HG03139 (cell line): ENCODE measurements at regions not wholly inside any gene's neighbourhood (a gene's known extent, or its start where the extent isn't known, plus 50 kb on each side); places are given as distances from the start of the nearest gene placed in this dataset.
"Not testable (repeated sequence)": the region's sequence is repeated elsewhere in the genome, so short reads cannot be mapped to it uniquely, and the experiment has no call there.

Experiments used
- ATAC-seq: cut with Tn5 transposase; IDR thresholded peaks from one replicate; pipeline ENCODE4 v1.9.1; 2021; ENCODE audit not compliant: unreplicated experiment

DNA sequence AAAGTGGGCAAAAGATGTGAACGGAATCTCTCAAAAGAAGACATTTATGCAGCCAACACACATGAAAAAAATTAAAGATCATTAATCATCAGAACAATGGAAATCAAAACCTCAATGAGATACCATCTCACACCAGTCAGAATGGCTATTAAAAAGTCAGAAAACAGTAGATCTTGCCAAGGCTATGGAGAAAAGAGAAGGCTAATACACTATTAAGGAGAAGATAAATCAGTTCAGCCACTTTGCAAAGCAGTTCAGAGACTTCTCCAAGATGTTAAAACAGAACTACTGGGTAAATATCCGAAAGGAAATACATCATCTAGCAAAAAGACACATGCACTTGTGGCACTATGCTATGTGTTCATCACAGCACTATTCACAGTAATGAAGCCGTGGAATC is 388.2 kb upstream of the LUZP2 start:
- no peak for ATAC-seq

- no peak for ATAC-seq
Observed at GRCh38 chr11:24122291-24122690, 374.6 kb upstream of the LUZP2 start.

- ATAC-seq: no peak
Observed at GRCh38 chr11:24124876-24125275, 372.0 kb upstream of the LUZP2 start.

GRCh38 chr11:24131698-24132097 is 365.2 kb upstream of the LUZP2 start:
- ATAC-seq: no peak

- no peak for ATAC-seq
Observed at GRCh38 chr11:24132471-24132870, 364.4 kb upstream of the LUZP2 start.

DNA sequence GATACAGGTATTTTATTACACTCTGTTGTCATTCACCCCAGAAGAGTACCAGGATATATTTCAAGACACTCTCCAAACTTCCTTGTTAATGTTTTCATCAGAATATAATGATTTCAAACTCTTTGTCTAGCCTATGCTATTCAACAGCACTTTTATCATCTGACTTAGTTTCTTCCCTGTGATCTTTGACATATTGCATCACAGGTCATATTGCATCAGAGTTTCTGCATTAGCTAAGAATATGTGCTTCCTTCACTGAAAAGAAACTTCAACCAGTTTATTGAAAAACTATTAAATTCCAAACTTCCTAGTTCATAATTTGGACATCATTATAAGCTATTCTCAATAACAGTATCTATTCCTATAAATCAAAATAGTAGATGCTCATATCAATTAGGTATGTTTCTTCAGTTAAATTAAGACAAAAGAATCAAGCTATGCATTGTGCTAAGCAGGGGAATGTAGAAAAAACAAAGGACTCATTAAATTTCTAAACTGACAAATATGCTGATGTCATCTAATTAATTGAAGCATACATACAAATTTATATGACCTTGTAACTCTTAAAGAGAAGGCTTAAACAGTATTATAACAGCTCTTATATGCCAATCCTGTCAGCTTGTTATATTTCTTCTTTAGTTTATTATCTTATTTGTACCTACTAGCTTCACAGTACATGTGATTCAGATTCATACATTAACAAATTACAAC is 361.8 kb upstream of the LUZP2 start:
- no peak for ATAC-seq

DNA sequence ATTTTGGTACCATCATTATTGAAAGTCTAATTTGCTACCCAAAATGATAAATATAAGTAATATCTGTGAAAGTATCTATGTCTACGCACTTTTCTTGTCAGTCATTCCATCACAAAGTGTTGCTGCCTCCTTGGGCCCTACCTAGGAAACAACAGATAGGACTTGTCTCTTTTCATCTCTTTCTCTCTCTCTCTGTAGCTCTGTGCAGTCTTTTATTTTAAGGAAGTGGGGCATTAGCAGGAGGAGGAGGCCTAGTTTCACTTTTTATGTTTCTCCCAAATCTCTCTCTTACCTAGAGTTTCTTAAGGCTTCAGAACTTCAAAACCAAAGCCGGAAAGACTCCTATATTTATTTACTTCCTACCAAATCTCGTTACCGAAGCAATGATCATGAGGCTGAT is 354.8 kb upstream of the LUZP2 start:
- no peak for ATAC-seq

DNA sequence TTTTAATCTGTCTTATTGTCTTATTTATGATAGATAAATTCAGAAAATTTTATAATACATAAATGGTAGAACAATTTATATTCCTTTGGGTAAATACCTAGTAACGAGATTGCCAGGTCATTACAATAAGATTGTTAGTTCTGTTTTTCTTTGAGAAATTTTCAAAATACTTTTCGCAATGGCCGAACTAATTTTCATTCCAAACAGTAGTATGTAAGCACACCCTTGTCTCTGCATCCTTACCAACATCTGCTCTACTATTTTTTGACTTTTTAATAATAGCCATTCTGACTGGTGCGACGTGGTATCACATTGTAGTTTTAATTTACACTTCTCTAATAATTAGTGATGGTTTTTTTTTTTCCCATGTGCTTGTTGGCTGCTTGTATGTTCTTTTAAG is 351.4 kb upstream of the LUZP2 start:
- ATAC-seq: no peak

DNA sequence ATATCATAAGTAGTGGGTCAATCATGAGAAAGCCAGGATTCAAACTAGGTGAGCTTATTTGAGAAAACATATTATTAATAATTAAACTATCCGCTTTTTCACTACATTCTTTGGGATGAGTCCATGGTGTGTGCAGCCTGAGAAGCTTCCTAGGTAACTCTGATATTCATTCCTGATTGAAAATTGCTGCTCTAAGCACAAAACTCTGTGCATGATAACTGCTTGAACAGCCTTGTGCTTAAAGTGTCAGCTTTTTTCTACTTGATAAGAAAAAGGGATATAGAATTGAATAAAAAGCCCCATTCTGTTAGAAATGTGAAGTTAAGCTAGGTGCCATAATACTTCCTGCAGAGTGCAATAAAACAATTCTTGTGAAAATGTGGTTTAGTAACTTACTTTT is 343.5 kb upstream of the LUZP2 start:
- ATAC-seq: no peak

DNA sequence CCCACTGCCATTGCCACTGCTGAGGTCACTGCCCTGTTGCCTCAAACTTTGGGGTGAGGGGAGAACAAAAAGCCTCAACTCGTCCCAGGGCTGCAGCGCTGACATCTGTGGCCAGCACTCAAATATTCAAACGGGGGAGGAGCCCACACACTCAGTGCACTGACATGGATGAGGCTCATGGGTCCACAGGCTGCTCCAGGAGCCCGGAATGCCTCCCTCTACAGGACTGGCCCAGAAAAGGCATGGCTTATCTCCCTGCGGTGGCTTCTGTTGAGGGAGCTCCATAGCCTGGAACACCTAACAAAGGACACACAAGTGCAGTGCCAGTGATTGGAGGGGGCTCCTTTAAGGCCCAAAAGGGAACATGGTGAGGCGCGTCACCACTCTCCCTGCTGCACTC is 341.1 kb upstream of the LUZP2 start:
- no peak for ATAC-seq

DNA sequence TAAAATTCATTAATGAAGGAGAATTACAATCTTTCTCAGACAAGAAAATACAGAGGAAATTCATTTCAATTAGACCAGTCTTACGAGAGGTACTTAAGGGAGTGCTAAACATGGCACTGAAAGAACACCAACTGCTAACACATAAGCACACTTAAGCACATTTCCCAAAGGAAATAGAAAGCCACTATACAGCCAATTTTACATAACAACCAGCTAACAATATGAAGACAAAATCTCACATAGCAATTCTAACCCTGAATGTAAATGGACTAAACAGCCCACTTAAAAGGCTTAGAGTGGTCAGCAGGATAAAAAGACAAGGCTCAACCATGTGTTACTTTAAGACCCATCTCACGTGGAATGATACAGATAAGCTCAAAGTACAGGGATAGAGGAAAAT is 339.5 kb upstream of the LUZP2 start:
- no peak for ATAC-seq

- ATAC-seq: no peak
Observed at GRCh38 chr11:24161587-24161986, 335.3 kb upstream of the LUZP2 start.

DNA sequence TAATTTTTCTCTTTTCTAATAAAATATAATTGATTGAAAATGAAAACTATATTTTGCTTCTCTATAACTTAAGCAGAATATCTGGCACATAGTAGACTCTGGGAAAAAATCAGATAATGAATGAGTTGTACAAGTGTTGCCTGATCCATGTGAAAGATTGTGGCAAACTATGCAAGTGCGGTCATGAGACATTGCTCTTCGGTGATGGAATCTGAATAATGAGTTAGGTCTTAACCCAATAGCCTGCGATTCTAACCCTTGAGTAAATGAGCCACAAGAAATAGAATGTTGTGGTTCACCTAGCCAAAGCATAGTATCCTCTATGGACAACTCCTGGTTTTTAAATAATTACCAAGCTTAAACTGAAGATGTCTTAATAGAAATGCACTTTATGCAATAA is 333.7 kb upstream of the LUZP2 start:
- ATAC-seq: no peak

DNA sequence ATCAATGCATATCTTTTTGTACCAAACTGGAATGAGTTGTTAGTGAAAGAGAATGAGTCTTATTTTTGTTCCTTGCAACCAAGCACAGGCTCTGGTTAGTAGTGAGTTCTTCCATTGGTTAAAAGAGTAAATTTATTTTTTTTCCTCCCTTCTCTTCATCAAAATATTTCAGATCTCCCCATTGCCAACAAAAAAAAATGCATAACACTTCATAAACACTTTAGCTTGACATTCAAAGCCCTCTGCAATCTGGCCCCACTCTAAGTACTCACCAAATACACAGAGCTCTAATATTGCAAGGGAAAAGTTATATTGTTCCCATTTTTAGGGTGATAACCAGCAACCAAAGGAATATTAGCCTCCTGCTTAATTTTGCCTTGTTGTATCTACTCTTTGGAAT is 333.0 kb upstream of the LUZP2 start:
- ATAC-seq: no peak

GRCh38 chr11:24171869-24172268 is 325.0 kb upstream of the LUZP2 start:
- no peak for ATAC-seq

DNA sequence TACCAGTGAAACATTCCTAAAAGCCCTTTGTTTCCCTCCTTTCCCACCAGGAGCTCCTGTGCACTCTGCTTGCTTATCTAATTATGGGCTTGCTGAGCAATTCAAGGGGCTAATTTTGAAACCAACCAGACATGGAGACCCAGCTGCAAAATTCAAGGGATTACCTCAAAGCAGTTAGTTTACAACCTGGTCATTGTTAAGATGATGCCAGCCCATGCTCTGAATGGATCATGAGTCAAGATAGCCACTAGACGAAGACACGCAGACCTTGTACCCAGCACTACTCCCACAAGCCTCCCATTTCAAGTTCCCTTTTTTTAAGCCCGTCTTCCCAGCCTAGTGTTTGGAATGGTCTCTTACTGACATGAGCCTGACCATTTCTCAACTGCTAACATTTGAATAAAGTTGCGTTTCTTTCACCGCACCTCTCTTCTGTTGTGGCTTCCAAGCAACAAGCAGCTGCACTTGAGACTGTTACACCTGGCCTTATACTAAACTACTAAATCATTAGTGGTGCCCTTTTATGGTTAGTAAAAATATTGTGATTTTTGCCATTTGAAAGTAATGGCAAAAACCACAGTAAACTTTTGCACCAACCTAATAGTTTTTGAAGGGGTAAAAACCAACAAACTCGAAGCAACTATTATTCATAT is 315.3 kb upstream of the LUZP2 start:
- no peak for ATAC-seq

GRCh38 chr11:24185535-24185934 is 311.3 kb upstream of the LUZP2 start:
- ATAC-seq: not testable (repeated sequence)

DNA sequence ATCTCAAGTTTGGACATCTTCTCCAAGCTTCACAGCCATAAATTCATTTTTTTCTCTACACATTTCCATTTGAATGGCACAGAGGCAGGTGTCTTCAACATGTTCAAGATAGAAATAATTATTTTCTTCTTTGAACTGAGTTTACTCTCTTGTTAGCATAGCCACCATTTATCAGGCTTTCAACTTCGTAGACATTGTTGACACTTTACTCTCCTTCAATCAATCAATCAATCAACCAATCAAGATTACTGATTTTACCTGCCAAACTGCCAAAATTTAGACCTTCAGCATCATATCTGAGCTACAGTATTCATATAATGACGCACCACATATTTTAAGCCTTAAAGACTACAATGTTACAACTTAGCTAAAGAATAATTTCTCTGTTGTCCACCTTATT is 300.1 kb upstream of the LUZP2 start:
- ATAC-seq: no peak

- no peak for ATAC-seq
Observed at GRCh38 chr11:24198481-24198880, 298.4 kb upstream of the LUZP2 start.

DNA sequence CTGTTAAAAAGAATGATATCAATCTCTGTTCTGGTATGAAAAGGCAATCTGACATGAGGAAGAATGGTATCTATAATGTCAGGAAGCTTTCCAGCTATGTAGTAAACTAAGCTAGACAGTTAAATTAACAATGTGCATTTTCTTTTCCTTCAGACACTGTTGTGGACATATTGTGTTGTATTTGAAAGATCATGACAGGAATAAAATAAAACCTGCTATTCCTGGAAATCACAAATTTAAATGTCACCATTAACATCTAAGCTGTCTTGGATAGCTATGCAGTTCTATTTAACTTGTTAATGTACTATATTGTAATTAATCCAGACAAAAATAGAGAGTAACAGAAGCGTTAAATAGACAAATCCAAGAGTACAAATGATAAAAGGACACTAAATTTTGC is 297.4 kb upstream of the LUZP2 start:
- no peak for ATAC-seq

GRCh38 chr11:24206030-24206429 is 290.8 kb upstream of the LUZP2 start:
- ATAC-seq: no peak

GRCh38 chr11:24206511-24206910 is 290.3 kb upstream of the LUZP2 start:
- no peak for ATAC-seq

- no peak for ATAC-seq
Observed at GRCh38 chr11:24216488-24216887, 280.4 kb upstream of the LUZP2 start.
